Adrenal gland (tissue), 5 donors: ENCODE measurements at regions not wholly inside any gene's neighbourhood (a gene's known extent, or its start where the extent isn't known, plus 50 kb on each side); places are given as distances from the start of the nearest gene placed in this dataset.

ENCODE experiments used
- POLR2A ChIP-seq, 2 donors: fragments of 450-650 bp; IDR thresholded peaks; one replicate each; pipeline ENCODE4 v1.6.1; 2017; ENCODE audit warnings: antibody characterized with exemption in 2 of 2, mild to moderate bottlenecking in 2 of 2, moderate library complexity in 1 of 2
- TF ChIP-seq, protein P1 (sequence below), 6 experiments: fragments of 450-650 bp in 4 of 6; fragments of 200-600 bp in 2 of 6; sonication (generic) in 1 of 6; IDR thresholded peaks; 1 replicate in 5 of 6; 2 replicates in 1 of 6; pipeline versions ENCODE4 v1.5.1 to v1.8.0; 2016 to 2021; ENCODE audit warnings: antibody characterized with exemption in 6 of 6, mild to moderate bottlenecking in 2 of 6, moderate library complexity in 1 of 6
- donor health status: DM: no; HTN: no; CAD: no.

DNA sequence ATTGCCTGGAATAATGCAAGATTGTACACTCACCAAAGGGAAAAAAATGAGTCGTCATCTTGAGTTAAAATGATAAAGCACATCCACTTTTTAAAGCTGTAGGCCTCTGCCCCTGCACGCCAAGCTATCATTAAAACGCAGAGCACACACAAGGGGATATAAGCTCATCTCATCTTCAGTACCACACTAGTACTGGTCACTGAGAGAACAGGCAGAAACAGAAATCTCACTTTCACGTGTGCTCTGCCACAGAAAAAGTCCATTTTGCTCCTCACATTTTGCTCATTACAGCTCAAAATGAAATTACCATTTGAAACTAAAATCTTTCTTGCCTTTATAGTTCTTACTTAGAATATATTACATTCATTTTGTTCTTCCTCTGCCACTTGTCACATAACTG is 99.2 kb upstream of the SLC30A5 start:
- TF ChIP-seq, protein P1, sequence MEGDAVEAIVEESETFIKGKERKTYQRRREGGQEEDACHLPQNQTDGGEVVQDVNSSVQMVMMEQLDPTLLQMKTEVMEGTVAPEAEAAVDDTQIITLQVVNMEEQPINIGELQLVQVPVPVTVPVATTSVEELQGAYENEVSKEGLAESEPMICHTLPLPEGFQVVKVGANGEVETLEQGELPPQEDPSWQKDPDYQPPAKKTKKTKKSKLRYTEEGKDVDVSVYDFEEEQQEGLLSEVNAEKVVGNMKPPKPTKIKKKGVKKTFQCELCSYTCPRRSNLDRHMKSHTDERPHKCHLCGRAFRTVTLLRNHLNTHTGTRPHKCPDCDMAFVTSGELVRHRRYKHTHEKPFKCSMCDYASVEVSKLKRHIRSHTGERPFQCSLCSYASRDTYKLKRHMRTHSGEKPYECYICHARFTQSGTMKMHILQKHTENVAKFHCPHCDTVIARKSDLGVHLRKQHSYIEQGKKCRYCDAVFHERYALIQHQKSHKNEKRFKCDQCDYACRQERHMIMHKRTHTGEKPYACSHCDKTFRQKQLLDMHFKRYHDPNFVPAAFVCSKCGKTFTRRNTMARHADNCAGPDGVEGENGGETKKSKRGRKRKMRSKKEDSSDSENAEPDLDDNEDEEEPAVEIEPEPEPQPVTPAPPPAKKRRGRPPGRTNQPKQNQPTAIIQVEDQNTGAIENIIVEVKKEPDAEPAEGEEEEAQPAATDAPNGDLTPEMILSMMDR (IDR thresholded peaks at IDR 0.05): no peak
- TF ChIP-seq POLR2A (IDR thresholded peaks at IDR 0.05): no peak
